Peyer's patch (tissue), 4 donors: ENCODE measurements at regions not wholly inside any gene's neighbourhood (a gene's known extent, or its start where the extent isn't known, plus 50 kb on each side); places are given as distances from the start of the nearest gene placed in this dataset.

Source experiments
- CTCF ChIP-seq, 6 experiments: fragments of 450-650 bp in 4 of 6; fragments of 200-600 bp in 2 of 6; sonication (generic) in 1 of 6; IDR thresholded peaks; one replicate each; pipeline ENCODE4 v1.5.1; 2017 to 2019; ENCODE audit warnings: antibody characterized with exemption in 6 of 6, mild to moderate bottlenecking in 3 of 6, moderate library complexity in 1 of 6
- POLR2A ChIP-seq, 2 donors: fragments of 450-650 bp; IDR thresholded peaks; one replicate each; pipeline ENCODE4 v1.5.1; 2017; ENCODE audit warnings: antibody characterized with exemption in 2 of 2, mild to moderate bottlenecking in 2 of 2, moderate library complexity in 2 of 2

GRCh38 chr22:49046000-49046545 is 781.6 kb downstream of the BRD1 start:
- TF ChIP-seq CTCF (IDR thresholded peaks at IDR 0.05) (no peak), POLR2A (IDR thresholded peaks at IDR 0.05) (no peak)
